Activated CD4-positive, alpha-beta memory T cell treated with anti-CD3 and anti-CD28 coated beads, Interleukin-2, amount 10 ng/mL, durations not matched to agents 7 days and 5 days (primary cell): ENCODE measurements at regions not wholly inside any gene's neighbourhood (a gene's known extent, or its start where the extent isn't known, plus 50 kb on each side); places are given as distances from the start of the nearest gene placed in this dataset.
"Not testable (repeated sequence)": the region's sequence is repeated elsewhere in the genome, so short reads cannot be mapped to it uniquely, and the experiment has no call there.

ENCODE experiments used
- CTCF ChIA-PET: fragments of 350-600 bp; sonication (Branson Sonifier 250); formaldehyde crosslinking; loops from one replicate; lab custom pipeline; 2021; ENCODE audit warnings: antibody characterized with exemption, inconsistent platforms; lab: Charles Lee
- POLR2A ChIA-PET: fragments of 350-600 bp; sonication (Branson Sonifier 250); formaldehyde crosslinking; loops from one replicate; lab custom pipeline; 2021; ENCODE audit warnings: antibody characterized with exemption; lab: Charles Lee
- DNase-seq: peaks from one replicate; pipeline ENCODE4 v3.0.0-alpha.2; 2020
- H3K27ac Mint-ChIP-seq: one replicate; pipeline ENCODE4 v1.8.0; 2021; ENCODE audit warnings: mild to moderate bottlenecking, mixed read lengths
- H3K27me3 Mint-ChIP-seq: one replicate; pipeline ENCODE4 v1.8.0; 2021; ENCODE audit warnings: mixed read lengths
- H3K36me3 Mint-ChIP-seq: one replicate; pipeline ENCODE4 v1.8.0; 2021; ENCODE audit warnings: low read depth, mixed read lengths
- H3K4me1 Mint-ChIP-seq: one replicate; pipeline ENCODE4 v1.8.0; 2021; ENCODE audit warnings: mixed read lengths
- H3K4me3 Mint-ChIP-seq: one replicate; pipeline ENCODE4 v1.8.0; 2021; ENCODE audit warnings: mild to moderate bottlenecking, mixed read lengths
- H3K9me3 Mint-ChIP-seq: one replicate; pipeline ENCODE4 v1.8.0; 2021; ENCODE audit warnings: mixed read lengths

- H3K9me3 Mint-ChIP-seq, H3K27ac Mint-ChIP-seq, H3K4me3 Mint-ChIP-seq, H3K4me1 Mint-ChIP-seq, DNase-seq, CTCF ChIA-PET, POLR2A ChIA-PET, H3K36me3 Mint-ChIP-seq: not testable (repeated sequence)
- peaks cover 13% of the 10 kb centered on the region for H3K27me3 Mint-ChIP-seq
Observed at GRCh38 chr7:150113301-150113700, 209.9 kb upstream of the LRRC61 start.

- POLR2A ChIA-PET, CTCF ChIA-PET, H3K27ac Mint-ChIP-seq, H3K9me3 Mint-ChIP-seq, H3K4me1 Mint-ChIP-seq, H3K36me3 Mint-ChIP-seq, DNase-seq, H3K4me3 Mint-ChIP-seq: not testable (repeated sequence)
- H3K27me3 Mint-ChIP-seq = peaks cover 21% of the 10 kb centered on the region
Observed at GRCh38 chr7:150114591-150114990, 208.6 kb upstream of the LRRC61 start.

GRCh38 chr7:150119966-150120365, 203.2 kb upstream of the LRRC61 start:
- DNase-seq, H3K4me1 Mint-ChIP-seq, POLR2A ChIA-PET, H3K4me3 Mint-ChIP-seq, H3K9me3 Mint-ChIP-seq, H3K27ac Mint-ChIP-seq, H3K36me3 Mint-ChIP-seq, CTCF ChIA-PET: not testable (repeated sequence)
- peaks cover 23% of the 10 kb centered on the region for H3K27me3 Mint-ChIP-seq

GRCh38 chr7:150125831-150126230, 197.3 kb upstream of the LRRC61 start:
- CTCF ChIA-PET, DNase-seq, H3K9me3 Mint-ChIP-seq, H3K4me1 Mint-ChIP-seq, H3K27me3 Mint-ChIP-seq, H3K36me3 Mint-ChIP-seq, H3K4me3 Mint-ChIP-seq, H3K27ac Mint-ChIP-seq, POLR2A ChIA-PET: not testable (repeated sequence)

- H3K27ac Mint-ChIP-seq, H3K4me1 Mint-ChIP-seq, DNase-seq, H3K27me3 Mint-ChIP-seq, CTCF ChIA-PET, H3K9me3 Mint-ChIP-seq, H3K4me3 Mint-ChIP-seq, POLR2A ChIA-PET, H3K36me3 Mint-ChIP-seq: not testable (repeated sequence)
Observed at GRCh38 chr7:150134451-150134850, 188.7 kb upstream of the LRRC61 start.

- H3K4me1 Mint-ChIP-seq, H3K9me3 Mint-ChIP-seq, H3K36me3 Mint-ChIP-seq, H3K27me3 Mint-ChIP-seq, DNase-seq, CTCF ChIA-PET, POLR2A ChIA-PET, H3K27ac Mint-ChIP-seq, H3K4me3 Mint-ChIP-seq: not testable (repeated sequence)
Observed at GRCh38 chr7:150135620-150136190, 187.4 kb upstream of the LRRC61 start.

GRCh38 chr7:150139840-150140239, 183.3 kb upstream of the LRRC61 start:
- H3K9me3 Mint-ChIP-seq, H3K36me3 Mint-ChIP-seq, CTCF ChIA-PET, H3K4me1 Mint-ChIP-seq, H3K27me3 Mint-ChIP-seq, DNase-seq, H3K27ac Mint-ChIP-seq, POLR2A ChIA-PET, H3K4me3 Mint-ChIP-seq: not testable (repeated sequence)

GRCh38 chr7:150141525-150142345, 181.4 kb upstream of the LRRC61 start:
- H3K27me3 Mint-ChIP-seq, POLR2A ChIA-PET: not testable (repeated sequence)

GRCh38 chr7:150146124-150146523, 177.0 kb upstream of the LRRC61 start:
- H3K27me3 Mint-ChIP-seq, H3K9me3 Mint-ChIP-seq, CTCF ChIA-PET, H3K36me3 Mint-ChIP-seq, POLR2A ChIA-PET, H3K27ac Mint-ChIP-seq, H3K4me3 Mint-ChIP-seq, H3K4me1 Mint-ChIP-seq, DNase-seq: not testable (repeated sequence)

More at GRCh38 chr7:150141525-150142345, 181.4 kb upstream of the LRRC61 start:
- H3K9me3 Mint-ChIP-seq, DNase-seq, H3K36me3 Mint-ChIP-seq, H3K27ac Mint-ChIP-seq, CTCF ChIA-PET, H3K4me1 Mint-ChIP-seq, H3K4me3 Mint-ChIP-seq: not testable (repeated sequence)

- CTCF ChIA-PET, DNase-seq, H3K36me3 Mint-ChIP-seq, H3K4me3 Mint-ChIP-seq, H3K27ac Mint-ChIP-seq, H3K27me3 Mint-ChIP-seq, H3K9me3 Mint-ChIP-seq, POLR2A ChIA-PET, H3K4me1 Mint-ChIP-seq: not testable (repeated sequence)
Observed at GRCh38 chr7:150147524-150147923, 175.6 kb upstream of the LRRC61 start.

- H3K9me3 Mint-ChIP-seq = not testable (repeated sequence)
Observed at GRCh38 chr7:150156015-150156414, 167.1 kb upstream of the LRRC61 start.

GRCh38 chr7:150158696-150159095, 164.5 kb upstream of the LRRC61 start:
- H3K27me3 Mint-ChIP-seq, H3K36me3 Mint-ChIP-seq, H3K4me1 Mint-ChIP-seq, H3K27ac Mint-ChIP-seq, H3K4me3 Mint-ChIP-seq, POLR2A ChIA-PET, DNase-seq, CTCF ChIA-PET, H3K9me3 Mint-ChIP-seq: not testable (repeated sequence)

More at GRCh38 chr7:150156015-150156414, 167.1 kb upstream of the LRRC61 start:
- H3K27me3 Mint-ChIP-seq, DNase-seq, H3K4me3 Mint-ChIP-seq, H3K36me3 Mint-ChIP-seq, H3K27ac Mint-ChIP-seq, POLR2A ChIA-PET, CTCF ChIA-PET, H3K4me1 Mint-ChIP-seq: not testable (repeated sequence)

- H3K9me3 Mint-ChIP-seq, H3K27ac Mint-ChIP-seq, DNase-seq, CTCF ChIA-PET, H3K36me3 Mint-ChIP-seq, H3K4me1 Mint-ChIP-seq, H3K4me3 Mint-ChIP-seq, POLR2A ChIA-PET, H3K27me3 Mint-ChIP-seq: not testable (repeated sequence)
Observed at GRCh38 chr7:150169515-150169914, 153.6 kb upstream of the LRRC61 start.

GRCh38 chr7:150169943-150170490, 153.1 kb upstream of the LRRC61 start:
- DNase-seq, H3K9me3 Mint-ChIP-seq, H3K27me3 Mint-ChIP-seq, POLR2A ChIA-PET, H3K4me1 Mint-ChIP-seq, CTCF ChIA-PET, H3K4me3 Mint-ChIP-seq, H3K27ac Mint-ChIP-seq, H3K36me3 Mint-ChIP-seq: not testable (repeated sequence)
